ENCODE measurements at regions not wholly inside any gene's neighbourhood (a gene's known extent, or its start where the extent isn't known, plus 50 kb on each side); places are given as distances from the start of the nearest gene placed in this dataset.
"Not testable (repeated sequence)": the region's sequence is repeated elsewhere in the genome, so short reads cannot be mapped to it uniquely, and the experiment has no call there.

GRCh38 chr17:26936645-26937044 is 357.3 kb upstream of the WSB1 start:
- not testable (repeated sequence) for DNase-seq; H3K27me3 ChIP-seq (ENCODE audit: insufficient read depth, low read depth, severe bottlenecking); H3K36me3 ChIP-seq; H3K9me3 ChIP-seq (ENCODE audit: severe bottlenecking); H3K27ac ChIP-seq; H3K4me3 ChIP-seq (ENCODE audit: low read depth, low read length)

GRCh38 chr17:26937750-26938322 is 356.1 kb upstream of the WSB1 start:
- not testable (repeated sequence) for H3K27ac ChIP-seq; H3K27me3 ChIP-seq (ENCODE audit: insufficient read depth, low read depth, severe bottlenecking); DNase-seq; H3K9me3 ChIP-seq (ENCODE audit: severe bottlenecking); H3K4me3 ChIP-seq (ENCODE audit: low read depth, low read length); H3K36me3 ChIP-seq

GRCh38 chr17:26939755-26940154 is 354.2 kb upstream of the WSB1 start:
- not testable (repeated sequence) for H3K27ac ChIP-seq; H3K9me3 ChIP-seq (ENCODE audit: severe bottlenecking)

GRCh38 chr17:26940587-26940986 is 353.3 kb upstream of the WSB1 start:
- not testable (repeated sequence) for H3K36me3 ChIP-seq; DNase-seq; H3K27me3 ChIP-seq (ENCODE audit: insufficient read depth, low read depth, severe bottlenecking); H3K27ac ChIP-seq; H3K9me3 ChIP-seq (ENCODE audit: severe bottlenecking); H3K4me3 ChIP-seq (ENCODE audit: low read depth, low read length)

More at GRCh38 chr17:26939755-26940154, 354.2 kb upstream of the WSB1 start:
- H3K27me3 ChIP-seq (ENCODE audit: insufficient read depth, low read depth, severe bottlenecking); H3K36me3 ChIP-seq; H3K4me3 ChIP-seq (ENCODE audit: low read depth, low read length); DNase-seq: not testable (repeated sequence)

- no peaks in the 10 kb centered on the region for H3K36me3 ChIP-seq
- no peak for TF ChIP-seq CTCF (IDR thresholded peaks at IDR 0.05; ENCODE audit: low read depth, low read length)
- H3K4me3 ChIP-seq (ENCODE audit: low read depth, low read length) = no peak overlapping the region
- no peak overlapping the region for H3K27ac ChIP-seq
- H3K27me3 ChIP-seq (ENCODE audit: insufficient read depth, low read depth, severe bottlenecking) = peaks cover 8% of the 10 kb centered on the region
- no peak for DNase-seq
- H3K9me3 ChIP-seq (ENCODE audit: severe bottlenecking) = no peaks in the 10 kb centered on the region
Observed at GRCh38 chr17:26962255-26963162, 331.4 kb upstream of the WSB1 start.

- TF ChIP-seq CTCF (IDR thresholded peaks at IDR 0.05; ENCODE audit: low read depth, low read length) = no peak
- Histone ChIP-seq H3K27ac (no peak overlapping the region), H3K27me3 (ENCODE audit: insufficient read depth, low read depth, severe bottlenecking) (peaks cover 8% of the 10 kb centered on the region), H3K4me3 (ENCODE audit: low read depth, low read length) (no peak overlapping the region), H3K9me3 (ENCODE audit: severe bottlenecking) (no peaks in the 10 kb centered on the region), H3K36me3 (no peaks in the 10 kb centered on the region)
- DNase-seq = no peak
Observed at GRCh38 chr17:26963163-26963503, 330.8 kb upstream of the WSB1 start.

- H3K27ac ChIP-seq; H3K27me3 ChIP-seq (ENCODE audit: insufficient read depth, low read depth, severe bottlenecking); H3K4me3 ChIP-seq (ENCODE audit: low read depth, low read length); H3K36me3 ChIP-seq; DNase-seq; H3K9me3 ChIP-seq (ENCODE audit: severe bottlenecking): not testable (repeated sequence)
Observed at GRCh38 chr17:26965898-26966624, 327.9 kb upstream of the WSB1 start.

- not testable (repeated sequence) for DNase-seq; H3K4me3 ChIP-seq (ENCODE audit: low read depth, low read length); H3K27me3 ChIP-seq (ENCODE audit: insufficient read depth, low read depth, severe bottlenecking); H3K36me3 ChIP-seq; H3K9me3 ChIP-seq (ENCODE audit: severe bottlenecking); H3K27ac ChIP-seq
Observed at GRCh38 chr17:26966625-26967179, 327.2 kb upstream of the WSB1 start.

GRCh38 chr17:26981845-26982425 is 312.0 kb upstream of the WSB1 start:
- not testable (repeated sequence) for H3K27ac ChIP-seq; H3K27me3 ChIP-seq (ENCODE audit: insufficient read depth, low read depth, severe bottlenecking); H3K4me3 ChIP-seq (ENCODE audit: low read depth, low read length); DNase-seq; H3K9me3 ChIP-seq (ENCODE audit: severe bottlenecking); H3K36me3 ChIP-seq

GRCh38 chr17:26982563-26982962 is 311.4 kb upstream of the WSB1 start:
- DNase-seq; H3K9me3 ChIP-seq (ENCODE audit: severe bottlenecking); H3K36me3 ChIP-seq; H3K27ac ChIP-seq; H3K4me3 ChIP-seq (ENCODE audit: low read depth, low read length); H3K27me3 ChIP-seq (ENCODE audit: insufficient read depth, low read depth, severe bottlenecking): not testable (repeated sequence)

GRCh38 chr17:26987851-26988250 is 306.1 kb upstream of the WSB1 start:
- not testable (repeated sequence) for H3K27ac ChIP-seq; H3K9me3 ChIP-seq (ENCODE audit: severe bottlenecking); H3K27me3 ChIP-seq (ENCODE audit: insufficient read depth, low read depth, severe bottlenecking); DNase-seq; H3K4me3 ChIP-seq (ENCODE audit: low read depth, low read length); H3K36me3 ChIP-seq

GRCh38 chr17:26994648-26995047 is 299.3 kb upstream of the WSB1 start:
- H3K27me3 ChIP-seq (ENCODE audit: insufficient read depth, low read depth, severe bottlenecking); H3K4me3 ChIP-seq (ENCODE audit: low read depth, low read length); DNase-seq; H3K27ac ChIP-seq; H3K9me3 ChIP-seq (ENCODE audit: severe bottlenecking); H3K36me3 ChIP-seq: not testable (repeated sequence)

Measured in WERI-Rb-1 (cell line).